ENCODE measurements at regions not wholly inside any gene's neighbourhood (a gene's known extent, or its start where the extent isn't known, plus 50 kb on each side); places are given as distances from the start of the nearest gene placed in this dataset.

GRCh38 chr6:132998418-132998817 is 184.0 kb downstream of the RPS12 start:
- no peaks in the 10 kb centered on the region for H3K9me3 ChIP-seq (ENCODE audit: control insufficient read depth in 2 of 2, low read length in 2 of 2)
- no peaks in the 10 kb centered on the region for H3K27me3 ChIP-seq (ENCODE audit: control insufficient read depth in 2 of 2, insufficient read depth in 2 of 2, low read length in 2 of 2)
- no peak overlapping the region for H3K9ac ChIP-seq (ENCODE audit: low read depth in 1 of 2, low read length in 2 of 2)
- no peak overlapping the region for H3K4me3 ChIP-seq (ENCODE audit: low read length in 2 of 2)
- no peak overlapping the region for H3K27ac ChIP-seq (ENCODE audit: low read depth in 2 of 2, low read length in 2 of 2)
- H3K4me1 ChIP-seq (ENCODE audit: control insufficient read depth in 2 of 2, insufficient read depth in 2 of 2, low read length in 2 of 2): no peaks in the 10 kb centered on the region
- H3K36me3 ChIP-seq (ENCODE audit: control insufficient read depth in 2 of 2, insufficient read depth in 2 of 2, low read length in 2 of 2): no peaks in the 10 kb centered on the region

- Histone ChIP-seq H3K27ac (ENCODE audit: low read depth in 2 of 2, low read length in 2 of 2) (no peak overlapping the region), H3K9ac (ENCODE audit: low read depth in 1 of 2, low read length in 2 of 2) (no peak overlapping the region), H3K27me3 (ENCODE audit: control insufficient read depth in 2 of 2, insufficient read depth in 2 of 2, low read length in 2 of 2) (no peaks in the 10 kb centered on the region), H3K4me1 (ENCODE audit: control insufficient read depth in 2 of 2, insufficient read depth in 2 of 2, low read length in 2 of 2) (no peaks in the 10 kb centered on the region), H3K9me3 (ENCODE audit: control insufficient read depth in 2 of 2, low read length in 2 of 2) (no peaks in the 10 kb centered on the region), H3K36me3 (ENCODE audit: control insufficient read depth in 2 of 2, insufficient read depth in 2 of 2, low read length in 2 of 2) (no peaks in the 10 kb centered on the region), H3K4me3 (ENCODE audit: low read length in 2 of 2) (no peak overlapping the region)
These were observed 186.7 kb downstream of the RPS12 start for GRCh38 chr6:133001040-133001565.

GRCh38 chr6:133004304-133004884 is 190.0 kb downstream of the RPS12 start:
- no peaks in the 10 kb centered on the region for H3K4me1 ChIP-seq (ENCODE audit: control insufficient read depth in 2 of 2, insufficient read depth in 2 of 2, low read length in 2 of 2)
- no peaks in the 10 kb centered on the region for H3K36me3 ChIP-seq (ENCODE audit: control insufficient read depth in 2 of 2, insufficient read depth in 2 of 2, low read length in 2 of 2)
- no peak overlapping the region for H3K4me3 ChIP-seq (ENCODE audit: low read length in 2 of 2)
- no peaks in the 10 kb centered on the region for H3K27me3 ChIP-seq (ENCODE audit: control insufficient read depth in 2 of 2, insufficient read depth in 2 of 2, low read length in 2 of 2)
- no peak overlapping the region for H3K27ac ChIP-seq (ENCODE audit: low read depth in 2 of 2, low read length in 2 of 2)
- H3K9me3 ChIP-seq (ENCODE audit: control insufficient read depth in 2 of 2, low read length in 2 of 2): no peaks in the 10 kb centered on the region
- no peak overlapping the region for H3K9ac ChIP-seq (ENCODE audit: low read depth in 1 of 2, low read length in 2 of 2)

- no peaks in the 10 kb centered on the region for H3K9me3 ChIP-seq (ENCODE audit: control insufficient read depth in 2 of 2, low read length in 2 of 2)
- no peak overlapping the region for H3K27ac ChIP-seq (ENCODE audit: low read depth in 2 of 2, low read length in 2 of 2)
- H3K4me1 ChIP-seq (ENCODE audit: control insufficient read depth in 2 of 2, insufficient read depth in 2 of 2, low read length in 2 of 2): no peaks in the 10 kb centered on the region
- no peaks in the 10 kb centered on the region for H3K27me3 ChIP-seq (ENCODE audit: control insufficient read depth in 2 of 2, insufficient read depth in 2 of 2, low read length in 2 of 2)
- H3K9ac ChIP-seq (ENCODE audit: low read depth in 1 of 2, low read length in 2 of 2): no peak overlapping the region
- H3K36me3 ChIP-seq (ENCODE audit: control insufficient read depth in 2 of 2, insufficient read depth in 2 of 2, low read length in 2 of 2): no peaks in the 10 kb centered on the region
- H3K4me3 ChIP-seq (ENCODE audit: low read length in 2 of 2): no peak overlapping the region
These were observed 198.4 kb downstream of the RPS12 start for GRCh38 chr6:133012774-133013173.

GRCh38 chr6:133016631-133017030 is 202.3 kb downstream of the RPS12 start:
- Histone ChIP-seq H3K9me3 (ENCODE audit: control insufficient read depth in 2 of 2, low read length in 2 of 2) (no peaks in the 10 kb centered on the region), H3K4me3 (ENCODE audit: low read length in 2 of 2) (no peak overlapping the region), H3K36me3 (ENCODE audit: control insufficient read depth in 2 of 2, insufficient read depth in 2 of 2, low read length in 2 of 2) (no peaks in the 10 kb centered on the region)

GRCh38 chr6:133017581-133017980 is 203.2 kb downstream of the RPS12 start:
- Histone ChIP-seq H3K4me1 (ENCODE audit: control insufficient read depth in 2 of 2, insufficient read depth in 2 of 2, low read length in 2 of 2) (no peaks in the 10 kb centered on the region), H3K27me3 (ENCODE audit: control insufficient read depth in 2 of 2, insufficient read depth in 2 of 2, low read length in 2 of 2) (no peaks in the 10 kb centered on the region), H3K27ac (ENCODE audit: low read depth in 2 of 2, low read length in 2 of 2) (no peak overlapping the region), H3K36me3 (ENCODE audit: control insufficient read depth in 2 of 2, insufficient read depth in 2 of 2, low read length in 2 of 2) (no peaks in the 10 kb centered on the region), H3K4me3 (ENCODE audit: low read length in 2 of 2) (no peak overlapping the region), H3K9ac (ENCODE audit: low read depth in 1 of 2, low read length in 2 of 2) (no peak overlapping the region), H3K9me3 (ENCODE audit: control insufficient read depth in 2 of 2, low read length in 2 of 2) (no peaks in the 10 kb centered on the region)

More at GRCh38 chr6:133016631-133017030, 202.3 kb downstream of the RPS12 start:
- Histone ChIP-seq H3K27me3 (ENCODE audit: control insufficient read depth in 2 of 2, insufficient read depth in 2 of 2, low read length in 2 of 2) (no peaks in the 10 kb centered on the region), H3K4me1 (ENCODE audit: control insufficient read depth in 2 of 2, insufficient read depth in 2 of 2, low read length in 2 of 2) (no peaks in the 10 kb centered on the region), H3K9ac (ENCODE audit: low read depth in 1 of 2, low read length in 2 of 2) (no peak overlapping the region), H3K27ac (ENCODE audit: low read depth in 2 of 2, low read length in 2 of 2) (no peak overlapping the region)

GRCh38 chr6:133026705-133027104 is 212.3 kb downstream of the RPS12 start:
- Histone ChIP-seq H3K4me3 (ENCODE audit: low read length in 2 of 2) (no peak overlapping the region), H3K36me3 (ENCODE audit: control insufficient read depth in 2 of 2, insufficient read depth in 2 of 2, low read length in 2 of 2) (no peaks in the 10 kb centered on the region), H3K27me3 (ENCODE audit: control insufficient read depth in 2 of 2, insufficient read depth in 2 of 2, low read length in 2 of 2) (no peaks in the 10 kb centered on the region), H3K27ac (ENCODE audit: low read depth in 2 of 2, low read length in 2 of 2) (no peak overlapping the region), H3K9ac (ENCODE audit: low read depth in 1 of 2, low read length in 2 of 2) (no peak overlapping the region), H3K9me3 (ENCODE audit: control insufficient read depth in 2 of 2, low read length in 2 of 2) (no peaks in the 10 kb centered on the region), H3K4me1 (ENCODE audit: control insufficient read depth in 2 of 2, insufficient read depth in 2 of 2, low read length in 2 of 2) (no peaks in the 10 kb centered on the region)

- Histone ChIP-seq H3K4me3 (ENCODE audit: low read length in 2 of 2) (no peak overlapping the region), H3K9me3 (ENCODE audit: control insufficient read depth in 2 of 2, low read length in 2 of 2) (no peaks in the 10 kb centered on the region), H3K36me3 (ENCODE audit: control insufficient read depth in 2 of 2, insufficient read depth in 2 of 2, low read length in 2 of 2) (no peaks in the 10 kb centered on the region), H3K27ac (ENCODE audit: low read depth in 2 of 2, low read length in 2 of 2) (no peak overlapping the region), H3K4me1 (ENCODE audit: control insufficient read depth in 2 of 2, insufficient read depth in 2 of 2, low read length in 2 of 2) (no peaks in the 10 kb centered on the region), H3K27me3 (ENCODE audit: control insufficient read depth in 2 of 2, insufficient read depth in 2 of 2, low read length in 2 of 2) (no peaks in the 10 kb centered on the region), H3K9ac (ENCODE audit: low read depth in 1 of 2, low read length in 2 of 2) (no peak overlapping the region)
These were observed 207.9 kb upstream of the EYA4 start for GRCh38 chr6:133033263-133033662.

- Histone ChIP-seq H3K4me3 (ENCODE audit: low read length in 2 of 2) (no peak overlapping the region), H3K27me3 (ENCODE audit: control insufficient read depth in 2 of 2, insufficient read depth in 2 of 2, low read length in 2 of 2) (no peaks in the 10 kb centered on the region), H3K27ac (ENCODE audit: low read depth in 2 of 2, low read length in 2 of 2) (no peak overlapping the region), H3K36me3 (ENCODE audit: control insufficient read depth in 2 of 2, insufficient read depth in 2 of 2, low read length in 2 of 2) (no peaks in the 10 kb centered on the region), H3K4me1 (ENCODE audit: control insufficient read depth in 2 of 2, insufficient read depth in 2 of 2, low read length in 2 of 2) (no peaks in the 10 kb centered on the region), H3K9ac (ENCODE audit: low read depth in 1 of 2, low read length in 2 of 2) (no peak overlapping the region), H3K9me3 (ENCODE audit: control insufficient read depth in 2 of 2, low read length in 2 of 2) (no peaks in the 10 kb centered on the region)
These were observed 206.5 kb upstream of the EYA4 start for GRCh38 chr6:133034509-133035206.

- no peak overlapping the region for H3K4me3 ChIP-seq (ENCODE audit: low read length in 2 of 2)
- H3K9me3 ChIP-seq (ENCODE audit: control insufficient read depth in 2 of 2, low read length in 2 of 2): no peaks in the 10 kb centered on the region
- no peaks in the 10 kb centered on the region for H3K27me3 ChIP-seq (ENCODE audit: control insufficient read depth in 2 of 2, insufficient read depth in 2 of 2, low read length in 2 of 2)
- no peaks in the 10 kb centered on the region for H3K4me1 ChIP-seq (ENCODE audit: control insufficient read depth in 2 of 2, insufficient read depth in 2 of 2, low read length in 2 of 2)
- H3K27ac ChIP-seq (ENCODE audit: low read depth in 2 of 2, low read length in 2 of 2): no peak overlapping the region
- H3K9ac ChIP-seq (ENCODE audit: low read depth in 1 of 2, low read length in 2 of 2): no peak overlapping the region
- H3K36me3 ChIP-seq (ENCODE audit: control insufficient read depth in 2 of 2, insufficient read depth in 2 of 2, low read length in 2 of 2): no peaks in the 10 kb centered on the region
These were observed 200.9 kb upstream of the EYA4 start for GRCh38 chr6:133040094-133040802.
